22Rv1 (cell line): ENCODE measurements at regions not wholly inside any gene's neighbourhood (a gene's known extent, or its start where the extent isn't known, plus 50 kb on each side); places are given as distances from the start of the nearest gene placed in this dataset.
"Not testable (repeated sequence)": the region's sequence is repeated elsewhere in the genome, so short reads cannot be mapped to it uniquely, and the experiment has no call there.

Experiments
- H3K27ac ChIP-seq: fragments of 450-650 bp; 2 replicates; pipeline ENCODE4 v1.5.1; 2017
- CTCF ChIP-seq: fragments of 450-650 bp; IDR thresholded peaks from 2 replicates; pipeline ENCODE4 v1.5.1; 2017; ENCODE audit warnings: mild to moderate bottlenecking
- ZFX ChIP-seq: fragments of 450-650 bp; IDR thresholded peaks from 2 replicates; pipeline ENCODE4 v1.6.1; 2017; ENCODE audit warnings: antibody characterized with exemption, borderline replicate concordance

- no peak for TF ChIP-seq ZFX
- TF ChIP-seq CTCF, result no peak
These were observed 731.7 kb downstream of the NSUN3 start for GRCh38 chr3:94794563-94794962.

GRCh38 chr3:94799420-94800060 lies 736.7 kb downstream of the NSUN3 start:
- TF ChIP-seq CTCF (no peak), ZFX (no peak)
- H3K27ac ChIP-seq, result no peak overlapping the region

More at GRCh38 chr3:94794563-94794962, 731.7 kb downstream of the NSUN3 start:
- no peak overlapping the region for H3K27ac ChIP-seq

GRCh38 chr3:94811836-94812235 lies 749.0 kb downstream of the NSUN3 start:
- no peak overlapping the region for H3K27ac ChIP-seq

GRCh38 chr3:94821241-94821640 lies 758.4 kb downstream of the NSUN3 start:
- TF ChIP-seq CTCF (no peak), ZFX (no peak)
- H3K27ac ChIP-seq, result no peak overlapping the region

More at GRCh38 chr3:94811836-94812235, 749.0 kb downstream of the NSUN3 start:
- TF ChIP-seq ZFX, result no peak
- TF ChIP-seq CTCF, result no peak

- TF ChIP-seq CTCF, result no peak
- no peak for TF ChIP-seq ZFX
- H3K27ac ChIP-seq, result no peak overlapping the region
These were observed 759.4 kb downstream of the NSUN3 start for GRCh38 chr3:94822298-94822697.

GRCh38 chr3:94846251-94846650 lies 783.4 kb downstream of the NSUN3 start:
- not testable (repeated sequence) for H3K27ac ChIP-seq

GRCh38 chr3:94862703-94863102 lies 799.8 kb downstream of the NSUN3 start:
- TF ChIP-seq CTCF (peak; percentile 69), ZFX (no peak)
- no peak overlapping the region for H3K27ac ChIP-seq

GRCh38 chr3:94869059-94869547 lies 806.2 kb downstream of the NSUN3 start:
- no peak overlapping the region for H3K27ac ChIP-seq
- TF ChIP-seq CTCF, result no peak
- no peak for TF ChIP-seq ZFX
